GM21390 (cell line): ENCODE measurements at regions not wholly inside any gene's neighbourhood (a gene's known extent, or its start where the extent isn't known, plus 50 kb on each side); places are given as distances from the start of the nearest gene placed in this dataset.

Experiments
- ATAC-seq: cut with Tn5 transposase; IDR thresholded peaks from one replicate; pipeline ENCODE4 v1.9.1; 2021; ENCODE audit not compliant: unreplicated experiment

DNA sequence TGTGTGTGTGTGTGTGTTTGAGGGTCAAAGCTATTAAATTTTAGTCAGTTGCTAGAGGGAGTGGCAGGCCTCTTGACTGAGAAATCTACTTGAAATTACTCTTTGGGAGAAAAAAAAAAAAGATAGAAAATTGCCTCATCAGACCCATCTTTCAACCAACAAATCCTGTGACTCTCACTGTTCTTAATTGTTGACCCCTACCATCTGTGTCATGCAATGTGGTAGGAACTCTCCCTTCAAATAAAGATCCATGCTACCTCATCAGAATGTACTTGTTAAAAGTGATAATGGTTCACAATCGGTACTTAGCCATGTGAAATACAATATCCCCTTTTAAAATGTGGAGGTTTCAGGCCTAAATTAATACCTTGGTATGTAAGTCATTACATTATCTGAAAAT is 670.8 kb upstream of the FANCL start:
- no peak for ATAC-seq

DNA sequence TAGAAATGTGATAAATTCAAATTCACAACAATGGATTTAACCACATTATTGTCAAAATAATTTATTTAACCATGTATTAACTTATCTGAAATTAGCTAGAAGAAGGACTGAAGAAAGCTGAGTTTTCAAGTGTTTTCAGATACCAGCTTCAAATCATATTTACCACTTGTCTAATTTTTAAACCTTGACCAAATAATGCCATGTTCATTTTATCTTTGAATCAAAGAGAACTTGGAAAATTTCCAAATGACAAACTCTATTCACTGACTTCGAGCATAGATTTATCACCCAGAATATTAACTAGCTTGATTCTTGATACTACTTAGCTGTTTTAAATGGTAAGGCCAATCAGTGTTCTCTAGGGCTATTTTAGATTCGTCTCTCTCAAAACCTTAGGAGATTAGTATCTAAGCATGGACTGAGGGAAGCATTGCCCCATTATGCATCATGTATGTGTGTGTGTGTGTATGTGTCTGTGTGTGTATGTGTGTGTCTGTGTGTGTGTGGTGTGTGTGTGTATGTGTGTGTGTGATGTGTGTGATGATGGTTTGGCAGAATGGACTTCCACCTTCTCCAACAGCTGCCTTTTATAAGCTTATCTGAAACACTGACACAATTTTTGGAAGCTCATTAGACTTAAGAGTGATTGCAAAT is 667.5 kb upstream of the FANCL start:
- no peak for ATAC-seq

DNA sequence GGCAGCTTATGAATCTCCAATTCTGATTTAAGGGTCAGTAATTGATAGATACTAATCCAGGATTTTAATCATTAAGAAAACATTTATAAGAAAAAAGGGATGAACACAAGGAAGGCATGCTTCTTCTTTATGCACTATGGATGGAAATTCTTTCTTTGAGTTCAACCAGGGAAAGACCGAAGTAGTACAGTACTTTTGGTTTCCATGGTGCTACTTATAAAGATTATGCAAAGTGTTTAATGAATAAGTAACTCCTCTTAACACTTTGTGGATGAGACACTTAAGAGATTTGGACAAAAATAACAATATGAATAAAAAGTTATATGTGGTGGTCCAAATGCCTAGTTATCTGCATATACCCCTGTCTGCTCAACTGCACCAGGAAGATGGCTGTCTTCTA is 666.5 kb upstream of the FANCL start:
- no peak for ATAC-seq

DNA sequence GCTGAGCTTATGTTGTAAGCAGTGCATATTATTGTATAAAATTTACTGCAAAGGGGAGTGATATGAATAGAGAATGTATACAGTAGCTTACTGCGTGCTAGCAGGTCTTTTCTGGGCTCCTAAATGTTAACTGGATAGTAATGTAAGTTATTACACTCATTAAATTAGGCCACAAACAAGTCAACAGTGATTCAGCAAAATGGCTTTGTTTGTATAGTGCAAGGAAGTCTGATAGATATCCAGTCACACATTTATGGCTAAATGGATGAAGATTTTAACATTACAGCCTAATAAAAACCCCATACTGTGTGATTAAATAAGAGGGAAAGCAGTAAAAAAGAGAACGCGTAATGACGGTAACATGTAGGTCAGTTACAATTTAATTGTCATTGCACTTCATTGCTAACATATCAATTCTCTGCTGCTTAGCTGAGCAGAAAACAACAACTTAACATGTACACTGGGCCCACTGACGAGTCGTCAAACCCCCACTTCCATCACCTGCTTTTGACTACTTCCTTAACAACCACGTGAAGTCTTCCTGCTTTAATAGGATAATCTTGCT is 665.0 kb upstream of the FANCL start:
- ATAC-seq = no peak

DNA sequence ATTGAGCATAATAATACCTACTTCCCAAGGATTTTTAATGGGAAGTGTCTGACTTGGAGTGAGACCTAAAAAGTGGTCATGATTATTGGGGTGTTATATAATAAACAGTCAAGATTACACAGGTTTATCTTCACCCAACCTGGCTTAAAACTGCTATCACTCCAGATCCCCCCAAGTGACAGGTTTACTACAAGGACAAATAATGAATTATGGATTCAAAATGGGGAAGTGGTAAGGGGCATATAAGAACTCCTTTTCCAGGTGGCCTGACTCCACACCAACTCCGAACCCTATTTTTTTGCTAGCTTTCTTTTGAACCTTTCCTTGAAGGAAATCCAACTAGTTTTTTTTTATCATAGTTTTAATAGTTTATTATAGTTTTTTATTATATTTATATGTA is 663.0 kb upstream of the FANCL start:
- no peak for ATAC-seq

DNA sequence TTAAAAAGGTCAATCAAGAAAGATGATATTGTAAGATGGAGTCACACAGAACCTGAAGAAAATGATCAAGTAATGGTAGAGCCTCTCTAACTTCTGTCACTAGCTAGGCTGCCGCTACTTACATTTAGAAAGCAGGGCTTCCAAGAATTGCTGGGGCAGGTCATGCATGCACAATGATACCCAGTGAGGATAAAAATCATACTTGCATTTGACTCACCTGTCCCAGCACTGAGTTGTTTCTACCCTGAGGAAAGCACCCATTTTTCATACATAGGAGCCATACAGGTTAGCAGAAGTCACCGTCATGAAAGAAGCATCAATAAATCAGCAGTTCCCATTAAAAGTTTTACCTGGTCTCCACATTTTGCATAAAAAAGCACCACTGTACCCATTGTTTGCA is 662.3 kb upstream of the FANCL start:
- ATAC-seq = no peak

DNA sequence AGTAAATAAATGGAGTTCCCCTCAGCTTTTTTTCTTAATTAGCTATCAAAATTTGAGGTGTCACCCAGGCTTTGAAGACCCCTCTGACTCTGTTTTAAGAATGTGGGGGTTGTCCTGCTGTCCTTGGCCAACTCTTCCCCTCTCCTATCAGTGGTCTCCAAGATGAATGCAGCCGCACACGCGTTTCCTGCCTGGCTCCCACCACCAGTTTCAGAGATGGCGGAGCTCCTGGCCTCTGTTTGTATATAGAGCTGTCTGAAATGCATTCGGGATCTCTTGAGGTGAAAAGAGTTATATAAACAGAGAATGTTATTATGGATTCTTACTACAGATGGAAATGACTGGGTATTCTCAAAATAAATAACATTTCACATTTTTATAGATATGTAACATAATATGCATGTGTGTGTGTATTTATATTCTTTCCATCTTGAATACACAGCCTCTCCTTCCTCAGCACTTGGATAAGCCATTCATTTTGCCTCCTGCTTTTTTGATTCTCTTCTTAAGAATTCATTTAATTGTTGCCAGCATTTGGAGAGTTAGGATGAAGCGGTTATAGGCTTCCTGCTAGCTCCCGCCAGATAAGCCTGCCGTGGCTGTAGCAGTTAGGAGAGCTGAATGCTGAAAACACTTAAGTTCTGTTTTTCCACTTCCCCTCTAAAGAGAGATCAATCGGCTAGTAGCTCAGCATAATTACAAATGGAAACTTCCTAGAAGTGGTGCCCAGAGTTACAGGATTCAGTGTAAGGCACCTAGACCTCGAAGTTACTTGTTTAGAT is 659.3 kb upstream of the FANCL start:
- ATAC-seq = no peak

DNA sequence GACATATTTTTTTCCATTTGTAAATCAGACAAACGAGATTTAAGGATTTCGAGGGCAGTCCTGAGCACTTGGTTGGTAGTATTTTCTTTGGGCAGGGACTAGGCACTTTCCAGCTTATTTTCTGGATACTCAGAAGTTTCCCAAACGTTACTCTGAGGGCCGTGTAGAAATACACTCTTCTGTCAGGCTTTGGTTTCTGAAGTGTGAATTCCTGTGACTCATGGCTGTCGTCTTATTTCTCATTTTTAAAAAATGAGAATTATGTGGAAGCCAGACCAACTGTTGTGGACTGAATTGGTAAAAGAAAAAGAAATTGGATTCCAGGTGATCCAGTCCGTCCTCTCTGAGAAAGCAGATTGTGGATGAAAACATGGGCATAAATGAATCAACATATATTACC is 658.6 kb upstream of the FANCL start:
- ATAC-seq = no peak

DNA sequence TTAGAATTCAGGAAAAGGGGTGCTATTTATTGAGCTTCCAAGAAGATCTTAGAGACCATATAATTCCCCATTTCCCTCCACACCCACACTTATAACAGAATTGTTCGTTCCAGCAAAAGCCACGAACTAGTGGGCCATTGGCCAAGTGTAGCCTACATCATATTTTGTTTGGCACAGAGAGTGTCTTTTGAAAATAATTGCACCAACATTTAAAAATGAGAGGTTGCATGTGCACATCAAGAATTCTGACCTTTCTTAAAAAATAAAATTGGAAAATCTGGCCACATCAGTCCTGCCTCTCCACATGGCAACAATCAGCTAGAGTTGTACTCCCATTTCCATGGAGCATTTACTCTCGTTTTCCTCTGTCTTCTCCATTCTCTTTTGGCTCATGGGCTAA is 655.5 kb upstream of the FANCL start:
- ATAC-seq = no peak

DNA sequence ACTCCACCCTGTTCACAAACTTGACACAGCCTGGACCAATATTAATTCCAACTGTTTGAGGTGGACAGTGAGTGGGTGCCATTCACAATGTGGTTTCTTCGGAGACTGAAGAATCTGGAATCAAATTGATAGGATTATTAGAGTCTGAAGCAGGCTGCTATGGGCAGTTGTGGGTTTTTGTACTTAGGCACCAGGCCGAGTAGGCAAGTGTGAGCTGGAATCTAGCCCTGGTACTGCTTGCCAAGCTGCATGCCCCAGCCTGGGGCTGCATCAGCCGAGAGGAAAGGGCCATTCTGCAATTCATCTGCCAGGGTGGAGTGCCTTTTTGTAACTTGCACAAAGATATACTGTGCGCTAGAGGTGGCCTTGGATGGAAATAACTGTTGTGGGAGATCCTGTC is 654.7 kb upstream of the FANCL start:
- no peak for ATAC-seq

DNA sequence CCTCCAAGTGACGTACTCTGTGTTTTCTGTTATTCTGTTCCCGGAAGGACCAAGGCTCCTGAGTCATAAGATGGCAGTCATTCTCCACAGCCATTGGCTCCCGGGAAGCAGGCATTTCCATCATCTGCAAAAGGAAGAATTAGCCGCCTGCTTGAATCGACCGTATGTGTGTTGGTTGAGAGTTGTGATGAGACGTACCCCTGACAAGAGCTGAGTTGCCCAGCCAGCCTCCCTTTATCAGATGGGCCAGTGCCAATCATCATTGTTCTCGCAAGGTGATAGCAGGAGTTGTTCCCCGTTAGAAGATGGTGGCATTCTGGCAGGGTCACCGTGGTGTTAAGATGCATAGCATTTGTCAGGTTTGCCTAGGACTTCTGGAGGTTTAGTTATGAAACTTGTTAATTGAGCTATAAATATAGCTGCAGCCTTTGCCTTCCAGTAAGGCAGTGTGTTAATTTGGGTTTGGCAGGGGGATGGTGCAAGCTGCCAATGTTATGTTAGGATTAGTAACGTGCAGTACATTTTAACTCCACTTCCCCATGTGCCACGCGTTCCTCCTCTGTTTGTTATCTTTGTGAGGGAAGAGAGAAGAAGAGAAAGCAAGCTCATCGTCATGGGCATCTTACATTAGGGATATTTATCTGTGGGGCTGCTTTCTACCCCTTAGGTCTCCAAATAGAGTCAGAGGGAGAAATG is 652.7 kb upstream of the FANCL start:
- ATAC-seq = no peak

DNA sequence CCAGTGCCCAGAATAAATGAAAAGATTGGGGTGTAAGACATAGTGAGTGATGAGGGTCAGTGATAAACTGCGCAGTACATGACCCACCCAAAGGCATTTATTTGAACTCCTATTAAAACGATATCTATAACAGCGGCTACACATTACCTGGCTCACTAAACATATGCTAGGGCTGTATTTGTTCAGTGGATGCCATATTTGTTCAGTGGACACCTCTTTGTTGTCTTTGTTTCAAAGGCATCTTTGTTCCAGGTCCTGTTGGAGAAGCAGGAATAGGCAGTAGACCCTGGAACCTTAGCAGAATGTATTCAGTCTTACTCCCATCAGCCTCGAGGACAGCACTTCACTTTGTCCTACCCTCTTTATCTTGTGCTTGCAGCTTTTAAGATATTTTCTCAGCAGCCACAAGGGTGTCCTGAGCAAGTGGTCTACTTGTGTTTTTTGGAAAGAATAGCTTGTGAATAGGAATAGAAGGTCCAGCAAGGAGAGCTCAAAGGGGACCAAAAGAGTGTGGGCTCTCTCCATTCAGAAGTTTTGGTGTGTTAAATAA is 650.8 kb upstream of the FANCL start:
- no peak for ATAC-seq

DNA sequence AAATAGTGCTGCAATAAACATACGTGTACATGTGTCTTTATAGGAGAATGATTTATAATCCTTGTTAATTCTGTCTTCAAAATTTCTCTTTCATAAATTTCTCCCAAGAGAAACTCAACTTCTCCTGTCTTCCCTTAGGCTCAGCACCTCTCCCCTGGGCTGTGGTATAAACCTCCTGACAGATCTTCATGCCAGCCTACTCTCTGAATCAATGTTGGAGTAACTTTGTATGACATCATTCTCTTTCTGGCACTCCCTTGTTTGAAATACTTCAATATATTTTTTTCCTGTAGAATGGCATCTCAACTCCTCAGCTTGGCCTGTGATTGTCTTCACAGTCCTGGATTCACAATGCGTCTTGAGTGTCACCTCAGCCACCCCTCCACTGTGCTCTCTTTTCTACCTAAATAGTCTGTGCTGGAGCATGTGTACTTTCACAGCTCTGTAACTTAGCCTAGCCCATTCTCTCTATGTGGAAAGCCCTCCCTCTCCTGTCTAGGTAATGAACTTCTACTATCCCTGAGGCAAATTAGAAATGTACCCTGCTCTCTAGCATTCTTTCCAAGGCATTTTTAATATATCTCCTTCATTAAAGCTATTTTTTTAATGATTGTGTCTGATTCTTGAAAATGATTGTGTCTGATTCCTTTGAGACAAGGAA is 649.9 kb upstream of the FANCL start:
- ATAC-seq = no peak

DNA sequence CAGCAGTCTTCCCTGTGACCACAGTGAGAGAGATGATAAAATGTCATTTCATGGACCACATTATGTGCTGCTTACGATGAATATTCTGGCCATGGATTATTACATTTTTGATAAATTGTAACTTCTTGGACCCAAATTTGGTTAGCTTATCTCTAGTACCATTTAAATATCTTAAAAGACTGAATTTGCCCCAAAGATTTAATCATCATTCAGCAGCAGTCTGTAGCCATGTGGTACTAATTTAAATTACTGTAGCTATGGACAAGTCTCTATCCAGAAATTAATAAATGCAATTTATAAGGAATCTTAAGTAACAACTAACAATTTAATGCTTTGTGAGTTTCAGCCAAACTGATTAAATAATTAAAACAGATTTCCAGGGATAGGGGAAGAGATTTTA is 644.9 kb upstream of the FANCL start:
- ATAC-seq = no peak

DNA sequence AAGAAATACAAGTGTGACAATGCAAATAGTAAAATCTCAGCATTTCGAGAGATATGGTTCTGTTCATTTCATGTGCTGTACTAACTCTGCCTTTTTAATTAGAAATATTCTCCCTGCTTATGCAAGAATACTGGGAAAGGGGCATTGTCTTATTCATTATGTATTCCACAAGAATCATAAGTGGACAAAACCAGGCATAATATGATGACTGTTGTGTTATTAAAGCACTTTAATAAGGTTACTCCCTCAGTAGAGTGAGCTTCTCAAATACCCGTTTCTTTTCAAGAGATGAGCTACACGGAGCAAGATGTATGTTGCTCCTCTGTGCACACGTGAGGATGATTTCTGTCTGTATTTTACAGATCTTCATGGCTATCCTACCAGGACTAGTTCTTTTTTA is 638.7 kb upstream of the FANCL start:
- no peak for ATAC-seq

DNA sequence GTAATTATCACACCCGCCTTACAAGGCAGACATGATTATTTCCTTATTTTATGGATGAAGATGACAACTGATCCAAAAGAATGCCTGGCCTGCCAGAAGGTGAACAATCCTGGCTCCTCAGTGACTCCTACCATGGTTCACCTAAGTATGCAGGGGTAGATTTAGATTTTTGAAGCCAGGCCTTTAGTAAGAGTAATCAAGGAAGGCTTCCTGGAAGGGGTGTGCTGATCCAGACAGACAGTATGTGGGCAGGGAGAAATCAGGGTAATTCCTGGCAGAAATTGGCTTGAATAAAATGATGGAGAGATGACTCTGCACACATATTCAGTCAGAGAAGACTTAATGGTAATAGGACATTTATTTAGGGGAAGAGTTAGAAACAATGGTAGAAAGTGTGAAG is 637.7 kb upstream of the FANCL start:
- no peak for ATAC-seq

DNA sequence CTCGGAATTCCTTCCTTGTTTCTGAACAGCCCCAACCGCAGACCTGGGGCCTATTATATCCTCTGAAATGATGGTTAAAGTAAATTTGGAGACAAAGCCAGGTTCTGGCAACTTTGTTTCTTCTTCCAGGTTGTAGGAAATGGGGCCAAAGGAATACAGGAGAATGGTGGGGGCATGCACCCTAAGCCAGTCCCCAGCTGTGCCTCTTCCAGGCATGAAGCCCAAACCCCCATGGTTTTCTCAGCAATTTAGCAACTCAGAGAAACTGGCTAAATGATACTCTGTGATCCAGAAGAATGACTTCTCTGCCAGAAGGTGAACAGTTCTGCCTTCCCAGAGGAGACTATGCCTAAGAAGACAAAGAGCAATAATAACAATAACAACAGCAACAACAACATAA is 635.0 kb upstream of the FANCL start:
- ATAC-seq = no peak

DNA sequence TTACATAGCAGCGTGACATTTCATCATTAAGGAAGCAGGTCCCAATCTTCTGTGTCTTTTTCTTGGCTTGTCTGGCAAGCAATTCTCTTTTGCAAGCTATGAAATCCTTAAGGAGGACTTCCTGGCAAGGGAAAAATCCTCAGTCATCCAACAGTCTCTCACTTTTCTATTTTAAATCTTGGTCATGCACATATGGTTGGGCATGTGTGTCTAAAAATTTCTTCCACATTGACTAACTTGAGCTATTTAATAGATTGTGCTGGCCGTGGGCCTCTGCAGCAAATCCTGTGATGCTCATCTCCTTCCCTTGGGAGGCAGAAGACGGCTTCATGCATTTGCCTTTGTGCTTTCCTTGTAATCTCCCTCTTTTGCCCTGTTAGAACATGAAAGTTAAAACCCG is 634.3 kb upstream of the FANCL start:
- ATAC-seq = no peak

DNA sequence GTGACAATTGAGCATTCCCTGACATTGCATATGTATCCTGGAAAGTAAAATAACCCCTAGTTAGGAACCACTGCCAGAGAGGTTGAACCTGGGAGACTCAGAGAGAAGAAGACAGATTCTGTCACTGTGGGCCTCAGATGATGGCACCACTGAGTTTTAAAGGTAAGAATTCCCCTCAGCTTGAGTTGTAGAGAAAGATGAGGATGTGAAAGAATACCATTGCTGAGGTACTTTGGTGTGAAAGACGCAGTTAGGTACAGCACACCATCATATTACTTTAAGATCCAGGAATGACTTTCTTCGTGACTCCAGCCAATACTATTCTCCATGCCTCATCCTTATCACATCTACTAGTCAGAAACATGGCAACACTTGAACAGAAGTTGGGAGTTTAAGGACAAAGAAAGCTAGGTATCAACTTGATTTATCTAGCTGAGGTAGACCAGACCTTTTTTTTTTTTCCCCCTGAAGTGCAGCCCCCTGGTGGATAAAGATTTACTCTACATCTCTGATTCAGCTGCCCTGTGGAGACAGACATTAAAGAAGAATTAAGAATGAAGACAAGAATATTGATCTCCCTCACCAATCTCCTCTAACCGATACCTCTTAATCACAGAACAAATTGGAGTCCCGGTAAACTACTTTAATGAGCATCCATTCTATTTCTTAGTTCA is 630.5 kb upstream of the FANCL start:
- ATAC-seq = no peak

DNA sequence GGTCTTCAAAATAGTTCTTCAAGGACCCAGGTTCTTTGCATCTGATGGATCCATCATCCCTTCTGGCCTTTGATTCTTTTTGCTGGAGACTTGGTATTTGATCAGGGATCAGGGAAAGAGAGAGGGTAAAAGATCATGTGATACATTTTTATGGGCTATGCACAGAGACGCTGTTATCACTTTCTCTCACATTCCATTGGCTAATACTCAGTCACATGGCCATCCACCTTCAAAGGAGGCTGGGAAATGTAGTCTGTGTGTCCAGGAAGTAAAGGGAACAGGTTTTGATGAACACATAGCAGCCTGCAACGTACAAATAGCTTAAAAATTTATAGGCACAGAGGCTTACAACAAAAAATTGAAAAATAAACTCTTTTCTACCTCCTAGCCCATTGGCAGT is 629.6 kb upstream of the FANCL start:
- peak; percentile 68 for ATAC-seq

DNA sequence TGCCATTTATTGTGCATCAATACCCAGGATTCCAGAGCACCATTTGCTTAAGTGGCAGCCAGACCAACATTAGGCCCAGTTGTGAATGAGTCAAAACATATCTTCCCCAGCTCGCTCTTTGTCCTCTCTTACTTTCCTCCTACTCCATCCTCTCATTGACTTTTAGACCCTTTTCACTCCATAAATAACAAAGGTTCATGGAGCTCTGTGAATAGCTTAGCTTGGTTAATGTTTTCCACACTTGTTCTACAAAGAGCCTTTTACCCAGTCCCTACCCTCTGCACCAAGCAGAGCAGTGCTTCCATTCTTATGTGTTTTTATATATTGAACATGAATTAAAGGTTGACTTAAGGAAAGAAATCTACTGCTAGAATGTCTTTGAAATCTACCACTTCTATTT is 625.8 kb upstream of the FANCL start:
- ATAC-seq = no peak
